NCI-H460 (cell line): ENCODE measurements at regions not wholly inside any gene's neighbourhood (a gene's known extent, or its start where the extent isn't known, plus 50 kb on each side); places are given as distances from the start of the nearest gene placed in this dataset.

Source experiments
- DNase-seq: peaks from one replicate; pipeline ENCODE4 v3.0.0-alpha.2; 2016; ENCODE audit warnings: low read depth; ENCODE audit errors: extremely low read depth

DNA sequence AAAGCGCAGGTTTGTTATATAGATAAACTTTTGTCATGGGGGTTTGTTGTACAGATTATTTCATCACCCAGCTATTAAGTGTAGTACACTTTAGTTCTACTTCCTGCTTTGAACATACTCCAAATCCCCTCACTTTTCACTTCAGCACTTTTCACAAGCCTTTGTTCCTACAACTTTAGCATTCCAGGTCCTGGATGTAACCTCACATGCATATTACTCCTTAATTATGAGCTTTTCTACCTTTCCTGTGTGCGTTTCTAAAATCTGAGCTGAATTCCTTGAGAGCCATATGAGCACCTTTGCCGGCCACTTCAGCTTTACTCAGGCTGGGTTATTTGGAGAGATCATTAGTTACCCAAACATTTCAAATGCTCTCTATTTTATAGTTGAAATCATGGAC lies 179.2 kb upstream of the TNFAIP3 start:
- DNase-seq: no peak

DNA sequence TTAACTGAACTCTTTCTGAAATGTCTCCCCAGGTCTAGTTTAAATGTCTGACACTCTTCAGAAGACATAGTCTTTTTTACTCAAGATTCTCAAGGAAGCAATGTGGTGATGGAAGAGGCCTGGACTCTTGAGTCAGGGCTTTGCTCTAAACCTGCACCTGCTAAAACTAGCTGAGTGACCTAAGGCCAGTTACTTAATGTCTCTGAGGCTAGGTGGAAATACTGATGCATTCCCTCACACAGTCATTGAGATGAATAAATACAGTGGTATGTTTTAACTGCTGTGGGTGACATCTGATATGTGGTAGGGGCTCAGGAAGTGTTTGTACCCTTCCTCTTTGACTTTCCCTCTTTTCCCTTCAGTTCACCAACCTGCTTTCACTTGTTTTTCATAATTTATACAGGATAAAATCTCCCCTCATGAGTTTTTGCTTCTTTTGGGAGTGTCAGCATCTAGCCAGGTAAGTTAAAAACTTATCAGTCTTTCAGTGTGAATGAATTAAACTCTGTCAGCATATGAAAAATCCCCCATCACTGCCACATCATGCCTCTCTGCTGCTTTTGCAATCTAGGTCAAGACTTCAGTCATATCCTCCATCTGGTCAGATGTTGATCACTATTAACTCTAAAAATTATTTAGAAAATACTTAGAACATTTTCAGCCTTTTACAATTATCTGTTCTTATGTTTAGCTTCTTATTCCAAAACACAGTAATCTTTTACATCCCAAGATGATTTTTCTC lies 178.7 kb upstream of the TNFAIP3 start:
- DNase-seq: no peak

DNA sequence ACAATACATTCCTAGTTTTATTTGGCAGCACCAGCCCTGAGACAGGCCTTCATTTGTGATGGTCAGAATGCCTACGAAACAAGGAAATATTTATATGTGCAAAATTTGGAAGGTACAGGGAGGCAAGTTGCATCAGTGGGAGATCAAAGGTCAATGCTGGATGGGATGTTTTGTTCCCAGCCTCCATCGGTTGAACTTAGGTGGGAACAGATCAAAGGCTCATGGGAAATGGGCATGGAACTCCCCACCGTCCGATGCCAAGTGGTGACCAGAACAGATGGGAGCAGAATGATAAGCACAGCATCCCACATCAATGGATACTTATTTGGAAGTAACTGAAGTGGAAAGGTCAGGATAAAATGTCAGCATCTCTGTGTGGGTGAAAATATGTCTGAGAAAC lies 177.7 kb upstream of the TNFAIP3 start:
- DNase-seq: no peak

DNA sequence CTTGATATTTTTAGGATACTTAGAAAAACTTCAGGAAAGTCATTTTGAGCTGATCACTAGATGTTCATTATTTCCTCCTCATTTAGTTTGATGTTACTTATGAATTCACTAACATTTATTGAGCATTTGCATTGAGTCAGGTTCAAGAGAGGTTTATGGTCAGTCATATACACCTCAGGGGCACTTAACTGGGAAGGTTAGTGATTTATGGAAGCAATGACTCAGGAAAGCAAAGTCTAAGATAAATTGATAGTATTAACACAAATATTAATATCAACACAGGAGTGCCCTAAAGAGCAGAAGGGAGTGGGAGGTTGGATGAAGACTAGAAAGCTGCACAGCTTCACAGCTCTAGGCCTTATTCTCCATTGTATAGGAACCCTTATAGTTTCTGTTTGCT lies 177.0 kb upstream of the TNFAIP3 start:
- DNase-seq: no peak

DNA sequence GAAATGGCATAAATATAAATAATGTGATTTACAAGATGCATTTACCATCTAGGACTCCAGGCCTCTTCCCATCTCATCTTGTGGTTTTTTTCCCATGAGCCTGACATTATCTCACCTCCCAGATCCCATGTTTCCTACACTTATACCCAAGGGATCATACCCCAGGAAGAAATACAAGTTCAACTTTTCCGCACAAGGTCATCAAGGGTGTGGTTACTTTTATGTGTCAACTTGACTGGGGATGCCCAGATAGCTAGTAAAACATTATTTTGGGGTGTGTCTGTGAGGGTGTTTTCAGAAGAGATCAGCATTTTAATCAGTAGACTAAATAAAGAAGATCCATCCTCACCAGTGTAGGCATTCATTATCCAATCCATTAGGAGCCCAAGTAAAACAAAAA lies 176.3 kb upstream of the TNFAIP3 start:
- DNase-seq: no peak

DNA sequence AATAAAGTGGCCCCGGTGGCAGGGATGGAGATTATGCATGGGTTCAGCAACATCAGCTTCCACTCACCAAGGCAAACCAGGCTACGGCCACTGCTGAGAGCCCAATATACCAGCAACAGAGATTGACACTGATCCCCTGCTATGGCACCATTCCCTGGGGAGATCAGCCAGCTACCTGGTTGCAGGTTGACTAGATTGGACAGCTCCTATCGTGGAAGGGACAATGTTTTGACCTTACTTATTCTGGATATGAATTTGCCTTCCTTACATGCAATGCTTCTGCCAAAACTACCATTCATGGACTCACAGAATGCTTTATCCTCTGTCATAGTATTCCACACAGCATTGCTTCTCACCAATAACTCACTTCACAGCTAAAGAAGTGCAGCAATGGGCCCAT lies 174.8 kb upstream of the TNFAIP3 start:
- DNase-seq: no peak

DNA sequence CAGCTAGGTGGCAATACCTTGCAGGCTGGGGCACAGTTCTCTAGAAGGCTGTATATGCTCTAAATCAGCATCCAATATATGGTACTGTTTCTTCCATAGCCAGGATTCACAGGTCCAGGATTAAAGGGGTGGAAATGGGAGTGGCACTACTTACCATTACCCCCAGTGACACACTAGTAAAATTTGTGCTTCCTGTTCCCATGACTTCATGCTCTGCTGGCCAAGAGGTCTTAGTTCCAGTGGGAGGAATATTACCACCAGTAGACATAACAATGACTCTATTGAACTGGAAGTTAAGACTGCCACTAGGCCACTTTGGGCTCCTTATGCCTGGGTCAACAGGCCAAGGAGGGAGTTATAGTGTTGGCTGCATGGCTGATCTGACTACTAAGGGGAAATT lies 174.3 kb upstream of the TNFAIP3 start:
- no peak for DNase-seq

DNA sequence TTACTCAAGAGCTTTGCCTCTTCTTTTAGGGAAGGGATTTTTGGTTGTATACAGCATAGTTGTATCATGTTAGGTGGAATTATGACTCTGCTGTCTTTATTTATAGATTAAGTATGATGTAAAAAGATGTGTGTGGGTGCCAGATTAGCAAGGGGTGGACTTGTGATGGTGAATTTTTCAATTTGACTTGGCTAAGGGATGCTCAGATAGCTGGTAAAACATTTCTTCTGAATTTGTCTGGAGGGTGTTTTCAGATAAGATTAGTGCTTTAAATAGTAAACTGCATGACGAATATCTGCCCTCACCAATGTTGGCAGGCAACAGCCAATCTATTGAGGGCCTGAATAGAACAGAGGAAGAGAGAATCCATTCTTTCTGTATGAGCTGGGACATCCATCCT lies 173.3 kb upstream of the TNFAIP3 start:
- no peak for DNase-seq

DNA sequence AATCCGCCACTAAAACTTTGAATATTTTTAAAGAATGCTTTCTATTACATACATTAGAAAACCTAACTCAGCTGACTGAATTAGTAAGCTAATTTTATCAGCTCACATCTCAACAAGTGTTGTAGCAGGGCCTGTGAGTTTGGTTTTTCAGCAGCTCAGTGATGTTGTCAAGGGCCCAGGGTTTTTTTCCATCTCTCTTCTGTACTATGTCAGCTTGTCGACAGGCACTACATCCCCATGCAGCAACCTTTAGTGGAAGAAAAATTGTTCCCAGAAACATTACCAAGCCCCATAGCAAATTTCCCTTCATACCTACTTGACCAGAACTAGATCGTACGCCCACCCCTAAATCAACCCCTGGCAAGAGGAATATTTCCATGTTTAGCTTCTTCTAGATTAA lies 170.3 kb upstream of the TNFAIP3 start:
- no peak for DNase-seq

DNA sequence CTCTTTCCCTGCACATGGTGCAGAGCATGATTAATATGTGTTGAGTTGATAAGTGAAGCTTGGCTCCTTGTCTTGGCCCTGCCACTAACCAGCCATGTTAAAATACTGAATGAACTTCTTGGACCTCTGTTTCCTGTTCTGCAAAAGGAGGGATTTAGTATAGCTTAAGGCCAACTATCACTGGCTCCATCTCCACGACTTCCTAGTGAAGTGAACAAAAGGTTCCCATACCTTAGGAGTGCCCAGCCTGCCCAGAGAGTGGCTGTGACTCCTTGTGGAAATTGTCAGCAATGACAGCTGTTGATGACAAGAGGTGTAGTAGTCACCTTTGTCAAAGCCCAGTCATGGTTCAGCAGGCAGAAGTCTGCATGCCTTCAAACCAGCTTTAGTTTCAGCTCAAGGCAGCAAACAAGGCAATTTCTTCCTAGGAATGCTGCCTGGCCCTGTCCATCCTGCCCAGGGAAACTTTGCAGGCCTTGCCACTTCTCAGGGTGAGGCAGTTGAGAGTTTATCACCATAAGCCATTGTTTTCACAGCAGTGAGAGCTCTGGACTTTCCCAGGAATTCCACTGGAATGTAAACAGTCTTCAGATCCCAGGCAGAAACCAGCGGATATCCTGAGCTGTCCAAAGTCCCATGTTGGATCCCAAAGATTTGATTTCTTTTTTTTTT lies 169.7 kb upstream of the TNFAIP3 start:
- DNase-seq: no peak

DNA sequence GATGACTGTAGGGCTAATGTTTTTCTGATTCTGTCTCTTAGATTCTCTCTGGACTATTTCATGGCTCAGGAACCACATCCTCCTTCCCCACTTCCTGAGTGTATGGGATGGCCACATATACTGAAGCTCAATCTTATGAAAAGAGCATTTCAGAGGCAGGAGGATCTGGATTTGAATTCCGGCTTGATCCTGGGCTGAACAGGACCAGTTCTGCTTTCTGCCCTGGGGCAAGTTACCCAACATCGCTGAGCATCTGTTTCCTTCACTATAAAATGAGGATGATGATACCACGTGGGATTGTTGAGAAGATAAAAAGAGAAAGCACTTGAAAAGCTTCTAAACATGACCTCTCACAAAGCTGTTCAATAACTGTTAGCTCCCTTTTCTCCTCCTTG lies 168.4 kb upstream of the TNFAIP3 start:
- no peak for DNase-seq

DNA sequence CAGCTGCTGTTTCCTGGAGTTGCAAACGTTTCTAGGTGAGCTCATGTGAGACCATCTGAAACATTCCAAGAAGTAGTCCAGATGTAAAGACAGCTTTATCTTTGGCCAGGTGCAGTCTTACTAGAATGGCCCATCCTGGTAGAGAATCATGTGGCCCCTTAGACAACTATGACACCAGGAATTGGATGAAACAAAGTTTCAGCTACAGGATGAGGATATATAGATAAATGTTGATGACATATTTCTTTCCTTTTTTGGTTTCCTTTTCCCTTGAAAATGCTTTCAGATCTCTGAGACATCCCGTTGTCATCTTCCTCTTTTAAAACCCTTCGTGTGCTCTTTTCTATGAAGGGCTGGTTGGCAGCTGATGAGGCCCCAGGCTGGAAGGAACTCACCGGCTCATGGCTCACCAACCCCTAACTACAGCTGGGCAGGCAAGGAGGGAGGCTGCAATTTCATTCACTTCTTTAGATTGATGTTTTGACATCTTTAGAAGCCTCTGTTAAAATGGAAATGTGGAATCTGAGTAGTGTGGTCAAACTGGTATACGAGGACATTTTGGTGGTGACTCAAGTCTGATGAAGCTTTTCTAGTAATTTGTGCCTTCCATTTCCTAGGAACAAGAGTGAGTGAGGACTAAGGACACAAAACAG lies 167.9 kb upstream of the TNFAIP3 start:
- no peak for DNase-seq

DNA sequence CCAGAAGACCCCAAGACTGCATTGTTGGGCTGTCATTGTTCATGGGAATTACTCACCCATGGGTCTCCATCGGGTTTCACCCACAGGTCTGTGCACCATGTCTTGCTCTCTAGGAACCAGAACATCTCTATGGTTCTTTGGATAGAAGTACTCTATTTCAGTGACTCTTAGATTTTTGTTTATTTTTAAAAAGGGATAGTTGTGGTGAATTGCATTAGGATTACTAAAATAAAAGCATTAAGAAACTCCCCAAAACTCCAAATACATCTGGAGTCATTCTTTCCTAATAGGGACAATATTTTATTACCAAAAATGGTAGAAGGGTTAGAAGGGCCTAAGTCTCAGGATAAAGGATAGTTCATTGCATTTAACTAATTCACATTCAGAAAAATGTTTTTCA lies 166.9 kb upstream of the TNFAIP3 start:
- DNase-seq: no peak

DNA sequence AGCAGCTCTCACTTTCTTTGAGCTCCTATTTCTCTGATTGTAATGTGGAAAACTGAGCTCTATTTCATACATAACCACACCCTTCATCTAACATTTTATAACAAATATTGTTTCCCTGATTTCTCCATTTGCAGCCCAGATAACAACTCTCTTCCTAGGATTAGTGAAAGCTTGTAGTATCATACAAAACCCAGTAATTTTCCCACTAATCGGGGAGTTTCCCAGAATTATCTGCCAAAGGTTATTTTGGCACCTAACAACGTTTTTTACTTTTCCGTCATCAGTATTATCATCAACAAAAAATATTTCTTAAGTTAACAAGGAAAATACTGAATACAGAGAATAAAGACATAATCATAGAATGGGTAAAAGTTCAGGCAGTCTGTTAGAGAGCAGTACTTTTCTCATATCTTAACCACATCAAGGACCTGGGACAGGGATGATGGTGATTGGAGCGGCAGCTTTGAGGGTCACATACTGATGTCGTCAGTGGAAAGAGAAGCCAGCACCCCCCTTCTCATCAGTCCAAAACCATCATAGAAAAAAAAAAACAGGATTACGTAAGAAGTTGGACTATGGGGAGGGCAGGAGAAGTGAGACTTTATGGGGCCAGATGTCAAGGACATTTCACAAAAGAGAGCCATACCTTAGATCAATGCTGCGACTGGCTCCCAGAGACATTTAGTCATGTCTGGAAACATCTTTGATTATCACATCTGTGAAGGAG lies 166.1 kb upstream of the TNFAIP3 start:
- no peak for DNase-seq

DNA sequence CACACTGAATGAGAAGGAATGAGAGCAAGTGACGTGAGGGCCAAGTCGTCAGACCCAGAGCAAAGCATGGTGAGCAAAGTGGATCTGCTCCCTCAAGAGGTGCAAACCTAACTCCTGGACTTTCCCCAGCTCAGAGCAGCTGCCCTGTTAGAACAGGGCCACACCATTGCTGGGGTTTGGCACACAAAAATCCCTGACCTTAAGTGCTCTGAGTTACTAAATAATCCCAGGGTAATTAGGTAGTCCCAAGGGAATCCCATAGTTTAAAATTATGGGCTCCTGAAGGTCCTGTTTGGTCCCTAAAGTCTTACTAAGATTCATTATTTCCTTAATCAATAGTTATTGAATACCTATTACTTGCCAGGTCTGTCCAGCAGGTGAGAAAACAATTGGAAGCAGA lies 165.1 kb upstream of the TNFAIP3 start:
- DNase-seq: no peak

DNA sequence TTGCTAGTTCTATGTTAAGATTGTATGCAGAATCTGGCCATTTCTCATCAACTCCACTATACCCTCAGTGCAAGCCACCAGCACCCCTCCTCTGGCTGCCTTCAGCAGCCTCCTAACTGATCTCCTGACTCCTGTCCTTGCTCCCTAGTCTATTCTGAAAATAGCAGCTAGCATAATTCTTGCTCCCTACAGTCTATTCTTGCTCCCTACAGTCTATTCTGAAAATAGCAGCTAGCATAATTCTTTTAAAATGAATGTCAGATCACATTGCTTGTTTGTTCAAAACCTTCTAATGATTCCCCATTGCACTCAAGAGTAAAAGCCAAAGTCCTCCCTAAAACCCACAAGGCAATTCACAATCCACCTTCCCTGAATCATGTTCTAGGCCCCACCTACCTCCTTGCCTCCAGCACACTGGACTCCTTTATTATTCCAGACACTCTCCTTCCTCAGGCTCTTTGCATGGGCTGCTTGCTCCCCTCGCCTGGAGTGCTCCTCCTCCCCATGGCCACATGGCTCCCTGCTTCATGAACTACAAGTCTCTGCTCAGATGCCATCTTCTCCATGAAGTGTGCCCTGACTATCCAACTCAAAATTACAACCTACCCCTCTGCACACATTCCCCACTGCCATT lies 164.2 kb upstream of the TNFAIP3 start:
- DNase-seq: no peak

DNA sequence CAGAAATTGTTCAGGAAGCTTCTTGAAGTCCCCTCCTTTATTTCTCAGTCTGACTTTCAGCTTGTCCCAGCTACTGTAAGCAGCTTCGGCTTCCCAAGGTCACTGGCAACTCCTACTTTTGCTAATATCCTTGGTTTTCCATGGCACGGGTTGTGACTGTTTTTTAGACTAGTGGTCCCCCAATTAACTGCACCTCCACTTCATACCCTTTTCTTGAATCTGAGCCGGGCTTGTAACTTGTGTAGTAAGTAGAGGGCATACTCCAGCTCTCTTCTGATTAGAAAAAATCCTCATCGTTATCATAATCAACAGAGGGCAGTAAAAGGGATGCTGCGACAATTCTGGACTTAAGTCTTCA lies 162.3 kb upstream of the TNFAIP3 start:
- DNase-seq: no peak

DNA sequence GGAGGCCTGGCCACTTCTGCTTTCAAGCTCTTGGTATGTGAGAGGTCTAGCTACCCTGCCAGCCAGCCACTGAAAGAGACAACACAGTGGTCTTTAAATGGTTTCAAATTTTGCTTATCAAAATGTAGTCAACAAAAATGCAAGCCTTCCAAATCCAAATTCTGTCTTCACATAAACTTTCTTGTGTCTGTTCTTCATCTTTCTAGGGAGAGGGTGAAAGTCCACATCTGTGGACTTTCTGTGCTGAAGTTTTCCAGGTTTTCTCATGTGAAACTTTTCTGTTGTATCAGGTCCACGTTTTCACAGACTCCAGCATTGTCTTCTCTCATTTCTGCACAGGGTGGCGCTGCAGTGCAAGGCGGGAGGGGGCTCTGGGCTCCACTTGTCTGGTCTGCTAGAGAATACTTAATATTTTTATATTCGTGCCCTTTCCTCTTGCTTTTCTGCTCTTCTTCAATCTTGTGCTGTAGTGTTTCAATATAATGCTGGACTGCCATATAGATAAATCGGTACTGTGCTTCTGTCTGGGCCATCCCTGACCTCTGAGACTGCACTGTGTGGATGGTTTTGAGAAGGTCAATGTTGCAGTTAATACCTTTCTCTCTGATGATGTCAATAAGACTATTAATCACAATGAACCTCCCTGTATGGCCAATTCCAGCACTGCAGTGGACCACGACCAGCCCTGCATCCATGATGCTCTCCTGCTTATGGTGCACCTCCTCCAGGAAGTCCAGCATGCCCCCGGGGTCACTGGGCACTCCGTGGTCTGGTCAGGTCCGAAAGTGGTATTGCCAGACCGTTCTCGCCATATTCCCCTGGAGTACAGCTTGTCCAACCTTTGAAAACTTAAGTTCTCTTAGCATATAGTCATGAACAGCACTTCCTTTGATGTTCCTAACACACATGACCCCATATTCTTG lies 161.6 kb upstream of the TNFAIP3 start:
- peak; percentile 67 for DNase-seq

DNA sequence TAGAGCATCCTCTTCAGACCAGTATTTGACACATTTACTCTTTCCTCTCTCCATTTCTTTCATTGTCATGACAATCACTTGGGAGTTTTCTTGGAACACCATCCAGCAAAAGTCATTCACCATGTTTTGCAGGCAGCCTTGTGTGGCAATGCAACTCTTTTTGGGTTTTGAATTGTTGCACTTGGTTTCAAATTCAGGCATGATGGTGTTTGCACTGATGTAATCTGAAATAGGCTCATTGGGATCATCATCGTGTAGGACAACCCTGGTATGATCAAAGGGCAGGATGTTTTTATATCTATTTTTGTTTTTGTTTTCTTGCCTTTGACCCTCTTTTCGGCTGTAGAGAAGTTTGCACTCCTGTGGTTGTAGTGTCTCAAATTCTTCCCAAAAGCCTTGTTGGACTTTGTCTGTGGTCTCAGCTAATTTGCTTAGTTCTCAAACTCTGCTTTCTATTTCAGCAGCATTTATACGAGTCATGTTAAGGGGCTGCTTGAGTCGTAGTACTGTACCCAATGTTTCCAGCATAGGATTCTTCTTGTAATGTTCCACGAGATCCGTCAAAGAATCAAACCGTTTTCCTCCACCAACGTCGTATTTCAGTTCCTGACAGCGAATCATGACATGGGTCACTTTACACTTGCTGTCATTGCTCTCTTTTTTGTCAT lies 160.8 kb upstream of the TNFAIP3 start:
- DNase-seq: no peak
